Iris pigment epithelial cell (primary cell): ENCODE measurements at regions not wholly inside any gene's neighbourhood (a gene's known extent, or its start where the extent isn't known, plus 50 kb on each side); places are given as distances from the start of the nearest gene placed in this dataset.

Experiments
- DNase-seq: peaks from one replicate; pipeline ENCODE4 v3.0.0-alpha.2; 2011; ENCODE audit warnings: low read depth

- DNase-seq: no peak
Measured at GRCh38 chr4:24637173-24637572, 52.8 kb upstream of the DHX15 start.

GRCh38 chr4:24638396-24638875 lies 54.1 kb upstream of the DHX15 start:
- DNase-seq: no peak

GRCh38 chr4:24639714-24640113 lies 55.4 kb upstream of the DHX15 start:
- DNase-seq: no peak

- DNase-seq: no peak
Measured at GRCh38 chr4:24640366-24640765, 56.0 kb upstream of the DHX15 start.

GRCh38 chr4:24642981-24643547 lies 58.7 kb upstream of the DHX15 start:
- peak; percentile 50 for DNase-seq

- DNase-seq: no peak
Measured at GRCh38 chr4:24643774-24644520, 59.6 kb upstream of the DHX15 start.

- DNase-seq: peak; percentile 10
Measured at GRCh38 chr4:24644983-24645764, 60.8 kb upstream of the DHX15 start.

GRCh38 chr4:24645765-24646550 lies 61.6 kb upstream of the DHX15 start:
- DNase-seq: no peak

- no peak for DNase-seq
Measured at GRCh38 chr4:24646798-24647460, 62.6 kb upstream of the DHX15 start.

GRCh38 chr4:24650849-24651640 lies 66.7 kb upstream of the DHX15 start:
- DNase-seq: no peak

GRCh38 chr4:24655326-24655725 lies 71.0 kb upstream of the DHX15 start:
- DNase-seq: no peak

GRCh38 chr4:24655971-24656370 lies 71.6 kb upstream of the DHX15 start:
- DNase-seq: no peak

- DNase-seq: no peak
Measured at GRCh38 chr4:24656906-24657305, 72.6 kb upstream of the DHX15 start.

- DNase-seq: peak; percentile 63
Measured at GRCh38 chr4:24657768-24658617, 73.6 kb upstream of the DHX15 start.

- DNase-seq: no peak
Measured at GRCh38 chr4:24659241-24659961, 75.0 kb upstream of the DHX15 start.

- DNase-seq: no peak
Measured at GRCh38 chr4:24662056-24662455, 77.7 kb upstream of the DHX15 start.

- DNase-seq: no peak
Measured at GRCh38 chr4:24662542-24662941, 78.2 kb upstream of the DHX15 start.

- DNase-seq: no peak
Measured at GRCh38 chr4:24664956-24665355, 80.6 kb upstream of the DHX15 start.

GRCh38 chr4:24666316-24666715 lies 82.0 kb upstream of the DHX15 start:
- DNase-seq: no peak
